ENCODE measurements at regions not wholly inside any gene's neighbourhood (a gene's known extent, or its start where the extent isn't known, plus 50 kb on each side); places are given as distances from the start of the nearest gene placed in this dataset.

DNA sequence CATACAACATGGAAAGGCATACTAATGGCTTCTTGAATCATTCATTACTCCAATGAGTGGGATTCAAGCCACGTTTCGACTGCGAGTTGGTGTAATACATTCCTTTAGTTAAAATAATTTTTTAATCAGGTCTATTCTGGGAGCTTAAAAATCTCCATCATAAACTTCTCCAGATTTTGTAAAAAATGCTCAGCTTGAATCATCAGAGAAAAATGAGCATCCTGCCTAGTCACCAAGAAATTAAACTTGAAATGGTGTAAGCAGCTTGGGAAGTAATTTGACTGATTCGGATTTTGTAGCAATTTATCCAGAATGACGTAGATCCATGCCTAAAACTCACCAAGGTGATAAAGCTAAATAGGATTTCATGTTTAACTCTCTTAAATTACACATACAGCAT is 165.7 kb downstream of the SLCO4C1 start:
- TF ChIP-seq MXI1 (conservative IDR thresholded peaks at IDR 0.05; ENCODE audit: poor library complexity, severe bottlenecking): no peak
- TF ChIP-seq RAD21 (conservative IDR thresholded peaks at IDR 0.05): no peak
- TF ChIP-seq, protein P1, sequence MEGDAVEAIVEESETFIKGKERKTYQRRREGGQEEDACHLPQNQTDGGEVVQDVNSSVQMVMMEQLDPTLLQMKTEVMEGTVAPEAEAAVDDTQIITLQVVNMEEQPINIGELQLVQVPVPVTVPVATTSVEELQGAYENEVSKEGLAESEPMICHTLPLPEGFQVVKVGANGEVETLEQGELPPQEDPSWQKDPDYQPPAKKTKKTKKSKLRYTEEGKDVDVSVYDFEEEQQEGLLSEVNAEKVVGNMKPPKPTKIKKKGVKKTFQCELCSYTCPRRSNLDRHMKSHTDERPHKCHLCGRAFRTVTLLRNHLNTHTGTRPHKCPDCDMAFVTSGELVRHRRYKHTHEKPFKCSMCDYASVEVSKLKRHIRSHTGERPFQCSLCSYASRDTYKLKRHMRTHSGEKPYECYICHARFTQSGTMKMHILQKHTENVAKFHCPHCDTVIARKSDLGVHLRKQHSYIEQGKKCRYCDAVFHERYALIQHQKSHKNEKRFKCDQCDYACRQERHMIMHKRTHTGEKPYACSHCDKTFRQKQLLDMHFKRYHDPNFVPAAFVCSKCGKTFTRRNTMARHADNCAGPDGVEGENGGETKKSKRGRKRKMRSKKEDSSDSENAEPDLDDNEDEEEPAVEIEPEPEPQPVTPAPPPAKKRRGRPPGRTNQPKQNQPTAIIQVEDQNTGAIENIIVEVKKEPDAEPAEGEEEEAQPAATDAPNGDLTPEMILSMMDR (IDR thresholded peaks at IDR 0.05; ENCODE audit: poor library complexity, severe bottlenecking): no peak
- TF ChIP-seq TAF1 (IDR thresholded peaks at IDR 0.05; ENCODE audit: low read depth): no peak
- TF ChIP-seq EP300 (conservative IDR thresholded peaks at IDR 0.05; ENCODE audit: poor library complexity, severe bottlenecking): no peak
- TF ChIP-seq EZH2 (IDR thresholded peaks at IDR 0.05; ENCODE audit: borderline replicate concordance, insufficient read depth, low read length, poor library complexity, severe bottlenecking): no peak
